NCI-H1092 treated with DMSO at 0.1 percent for 48 hours (cell line): ENCODE measurements at regions not wholly inside any gene's neighbourhood (a gene's known extent, or its start where the extent isn't known, plus 50 kb on each side); places are given as distances from the start of the nearest gene placed in this dataset.
"Not testable (repeated sequence)": the region's sequence is repeated elsewhere in the genome, so short reads cannot be mapped to it uniquely, and the experiment has no call there.

ENCODE experiments used
- DNase-seq: peaks from one replicate; lab custom pipeline; 2025; lab: John Stamatoyannopoulos, UW

- no peak for DNase-seq
Observed at GRCh38 chr3:20822251-20822650, 636.2 kb upstream of the SGO1 start.

DNA sequence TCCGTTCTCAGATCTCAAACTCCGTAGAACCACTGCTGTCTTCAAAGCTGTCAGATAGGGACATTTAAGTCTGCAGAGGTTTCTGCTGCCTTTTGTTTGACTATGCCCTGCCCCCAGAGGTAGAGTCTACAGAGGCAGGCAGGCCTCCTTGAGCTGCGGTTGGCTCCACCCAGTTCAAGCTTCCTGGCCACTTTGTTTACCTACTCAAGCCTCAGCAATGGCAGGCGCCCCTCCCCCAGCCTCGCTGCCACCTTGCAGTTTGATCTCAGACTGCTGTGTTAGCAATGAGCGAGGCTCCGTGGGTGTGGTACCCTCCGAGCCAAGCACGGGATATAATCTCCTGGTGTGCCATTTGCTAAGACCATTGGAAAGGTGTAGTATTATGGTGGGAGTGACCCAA, 634.9 kb upstream of the SGO1 start:
- not testable (repeated sequence) for DNase-seq

DNA sequence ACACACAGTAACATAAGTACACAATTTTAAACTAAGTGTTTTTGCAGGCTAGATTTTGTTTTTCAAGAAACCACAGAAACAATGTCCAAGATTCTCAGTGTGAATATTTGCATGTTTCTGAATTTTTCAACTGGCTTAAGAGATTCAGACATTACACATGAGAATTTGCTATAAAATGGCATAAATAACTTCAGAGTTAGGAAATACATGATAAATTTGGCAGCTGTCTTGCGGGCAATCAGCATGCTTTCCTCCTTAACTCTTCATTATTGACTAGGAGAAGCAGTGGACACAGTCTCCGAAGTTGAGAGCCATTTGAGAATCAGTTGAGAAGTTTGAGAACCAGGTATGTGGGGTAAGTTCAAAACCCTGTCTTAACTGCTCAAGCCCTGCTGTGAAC, 625.6 kb upstream of the SGO1 start:
- no peak for DNase-seq

DNA sequence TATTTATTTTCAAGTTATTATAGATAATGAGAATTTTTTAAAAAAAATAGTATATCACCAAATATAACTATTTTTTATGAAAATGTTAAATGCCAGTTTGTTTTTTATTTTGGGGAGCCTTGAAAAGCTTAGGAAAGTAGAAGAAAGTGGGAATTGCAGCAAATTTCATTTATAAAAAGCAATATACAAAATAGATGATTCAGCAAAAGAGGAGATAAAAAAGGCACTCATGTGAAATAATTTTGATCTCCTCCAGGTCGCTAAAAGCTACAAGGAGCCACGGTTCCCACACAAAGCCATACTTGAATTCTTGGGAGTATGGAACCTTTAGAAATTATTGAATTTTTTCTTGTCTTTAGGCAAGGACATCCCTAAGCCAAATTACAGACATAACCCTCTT, 625.0 kb upstream of the SGO1 start:
- no peak for DNase-seq

DNA sequence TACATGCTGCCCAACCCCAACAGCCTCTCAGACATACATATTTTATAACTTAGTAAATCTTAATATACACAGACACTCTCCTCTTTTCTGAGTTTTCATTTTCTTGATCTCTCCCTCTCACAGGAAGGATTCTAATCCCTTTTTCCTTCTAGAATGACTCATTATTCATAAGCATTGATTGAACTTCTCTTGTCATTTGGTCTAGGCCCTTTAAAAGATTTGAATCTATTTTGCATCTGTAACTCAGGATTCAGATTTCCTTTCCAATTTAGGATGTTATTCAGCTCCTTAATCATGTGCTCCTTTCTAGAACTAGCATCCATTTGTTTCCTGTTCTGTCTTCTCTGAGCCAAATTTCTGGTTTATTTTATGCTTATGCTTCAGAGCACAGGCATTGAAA, 624.5 kb upstream of the SGO1 start:
- no peak for DNase-seq

- no peak for DNase-seq
Observed at GRCh38 chr3:20809356-20809755, 623.4 kb upstream of the SGO1 start.

DNA sequence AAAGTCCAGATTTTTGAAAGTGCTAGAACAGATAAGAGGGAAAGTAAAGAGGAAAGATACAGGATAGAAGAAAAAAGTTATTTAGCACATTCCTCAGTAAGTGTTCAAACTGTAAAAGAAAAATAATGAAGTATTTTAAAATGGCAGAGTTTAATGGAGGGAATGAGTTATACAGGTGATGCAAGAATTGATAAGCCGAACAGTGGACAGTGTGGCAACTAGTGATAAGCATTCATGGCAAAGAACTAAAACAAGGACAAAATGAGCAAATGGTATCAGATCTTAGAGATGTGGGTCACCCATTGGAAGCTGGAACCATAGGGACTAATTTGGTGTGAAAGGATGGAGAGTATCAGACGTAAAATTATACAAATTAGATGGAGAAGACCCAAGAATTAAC, 622.9 kb upstream of the SGO1 start:
- no peak for DNase-seq

- no peak for DNase-seq
Observed at GRCh38 chr3:20798666-20799065, 612.7 kb upstream of the SGO1 start.

GRCh38 chr3:20787005-20787404, 601.0 kb upstream of the SGO1 start:
- peak; percentile 55 for DNase-seq

GRCh38 chr3:20776692-20777091, 590.7 kb upstream of the SGO1 start:
- DNase-seq, result no peak

DNA sequence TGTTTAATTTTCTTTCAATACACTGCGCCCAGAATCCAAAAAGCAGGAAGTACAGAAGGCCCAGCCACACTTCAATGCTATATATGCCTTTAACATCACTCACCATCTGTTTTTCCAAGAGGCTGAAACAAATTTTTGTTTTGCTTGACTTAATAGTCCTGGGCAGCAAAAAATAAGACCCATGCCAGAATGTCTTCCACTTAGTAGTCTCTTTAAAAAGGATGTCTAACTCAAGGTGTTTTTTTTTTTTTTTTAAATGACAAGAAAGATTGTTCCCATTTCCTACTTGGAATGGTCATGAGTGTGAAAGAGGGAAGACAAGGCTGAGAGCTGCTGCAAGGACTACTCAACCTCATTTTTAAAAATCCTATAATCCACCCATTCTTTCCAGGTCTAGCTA, 590.3 kb upstream of the SGO1 start:
- no peak for DNase-seq

DNA sequence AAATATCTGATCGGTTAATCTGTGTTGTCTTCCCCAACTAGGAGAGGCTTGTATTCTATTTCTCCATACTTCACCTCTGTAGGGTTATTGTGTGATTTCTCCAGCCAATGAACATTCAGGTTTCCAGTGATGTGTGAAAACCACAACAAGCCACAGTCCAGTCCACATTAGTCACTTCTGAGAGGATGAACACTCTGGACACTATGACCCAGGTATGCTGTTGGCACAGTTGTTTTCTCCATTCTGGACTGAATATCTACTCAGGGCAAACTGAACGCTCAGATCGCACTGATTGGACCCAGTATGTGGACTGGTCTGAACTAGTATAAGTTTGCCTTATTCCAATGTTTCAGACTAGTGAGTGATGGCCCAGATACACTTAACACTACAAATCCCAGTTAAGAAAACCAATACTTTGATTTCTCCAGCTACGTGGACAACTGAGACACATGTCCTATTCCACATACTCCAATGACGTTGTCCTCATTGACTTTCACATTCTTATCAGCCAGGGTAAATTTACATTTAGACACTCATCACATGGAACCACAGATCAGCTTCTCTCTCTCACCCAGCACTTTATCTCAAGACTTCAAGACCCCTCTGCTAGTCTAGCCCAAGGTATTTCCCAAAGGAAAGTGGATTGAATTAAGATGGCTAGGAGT, 587.4 kb upstream of the SGO1 start:
- no peak for DNase-seq

- peak; percentile 49 for DNase-seq
Observed at GRCh38 chr3:20772869-20773268, 586.9 kb upstream of the SGO1 start.

GRCh38 chr3:20769430-20769829, 583.4 kb upstream of the SGO1 start:
- no peak for DNase-seq

DNA sequence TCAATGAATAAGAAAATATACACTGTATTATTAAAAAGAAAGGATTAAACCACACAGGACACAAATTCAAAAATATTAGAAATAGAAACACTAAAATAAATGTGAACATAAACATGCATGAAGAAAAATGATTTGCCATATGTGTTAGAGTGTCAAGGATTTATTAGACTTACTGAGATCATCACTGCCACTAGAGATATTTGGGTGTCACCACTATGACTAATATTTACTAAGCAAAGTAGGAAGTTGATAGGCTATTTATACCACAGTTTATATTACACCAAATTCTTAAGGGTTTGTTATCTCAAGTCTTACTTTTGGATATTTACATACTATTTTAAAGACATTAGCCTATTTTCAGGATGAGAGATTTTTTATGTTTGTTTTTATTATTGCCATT, 575.0 kb upstream of the SGO1 start:
- no peak for DNase-seq

- DNase-seq, result no peak
Observed at GRCh38 chr3:20752416-20752815, 566.4 kb upstream of the SGO1 start.

- no peak for DNase-seq
Observed at GRCh38 chr3:20751296-20751695, 565.3 kb upstream of the SGO1 start.

DNA sequence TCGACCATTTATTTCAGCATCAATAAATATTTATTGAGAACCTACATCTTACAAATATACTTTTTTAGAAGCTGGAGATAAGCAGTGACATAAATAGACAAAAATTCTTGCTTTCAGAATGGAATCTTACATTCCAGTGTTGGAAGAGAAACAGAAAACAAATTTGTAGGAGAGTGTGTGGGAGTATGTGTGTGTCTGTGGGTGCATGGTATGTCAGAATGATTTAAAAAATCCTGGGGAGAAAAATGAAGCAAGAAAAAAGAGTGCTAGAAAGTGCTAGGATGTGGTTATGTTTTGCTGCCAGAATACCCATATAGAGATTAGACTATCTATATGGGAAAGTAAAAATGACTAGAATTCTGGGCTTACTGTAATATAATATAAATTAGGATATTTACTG, 561.7 kb upstream of the SGO1 start:
- DNase-seq, result no peak

DNA sequence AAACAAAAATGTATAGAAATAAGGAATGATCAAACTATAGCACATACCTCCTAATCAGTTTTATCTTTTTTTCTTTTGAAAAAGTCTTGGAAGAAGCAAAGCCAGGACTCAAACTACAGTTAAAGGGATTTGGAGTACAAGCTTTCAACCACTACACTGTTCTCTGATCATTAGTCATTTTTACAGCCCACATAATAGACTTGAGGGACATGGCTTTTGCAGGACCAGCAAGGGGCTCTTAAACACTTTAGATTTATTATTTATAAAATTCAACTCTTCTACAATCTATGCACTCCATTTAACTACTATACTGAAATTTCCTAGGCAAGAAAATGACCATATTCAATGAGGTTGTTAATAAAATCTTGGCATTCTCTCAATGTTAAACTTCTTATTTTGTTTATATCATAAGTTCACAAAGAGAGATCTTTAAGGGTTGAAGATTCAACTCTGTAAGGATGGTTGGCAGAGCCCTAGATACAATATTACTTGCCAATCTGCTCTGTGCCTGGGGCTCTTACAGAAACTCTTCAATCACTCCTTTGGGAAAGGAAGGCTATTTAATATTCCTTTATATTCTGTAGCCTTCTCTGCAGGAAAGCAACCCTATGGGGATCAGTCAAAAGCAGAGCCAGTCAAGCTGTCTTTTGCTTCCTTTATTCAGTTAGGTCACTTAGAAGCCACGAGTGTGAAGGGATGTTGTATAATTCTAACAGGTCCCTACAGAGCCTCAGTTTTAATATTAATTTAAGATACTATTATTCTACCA, 557.7 kb upstream of the SGO1 start:
- DNase-seq, result no peak

DNA sequence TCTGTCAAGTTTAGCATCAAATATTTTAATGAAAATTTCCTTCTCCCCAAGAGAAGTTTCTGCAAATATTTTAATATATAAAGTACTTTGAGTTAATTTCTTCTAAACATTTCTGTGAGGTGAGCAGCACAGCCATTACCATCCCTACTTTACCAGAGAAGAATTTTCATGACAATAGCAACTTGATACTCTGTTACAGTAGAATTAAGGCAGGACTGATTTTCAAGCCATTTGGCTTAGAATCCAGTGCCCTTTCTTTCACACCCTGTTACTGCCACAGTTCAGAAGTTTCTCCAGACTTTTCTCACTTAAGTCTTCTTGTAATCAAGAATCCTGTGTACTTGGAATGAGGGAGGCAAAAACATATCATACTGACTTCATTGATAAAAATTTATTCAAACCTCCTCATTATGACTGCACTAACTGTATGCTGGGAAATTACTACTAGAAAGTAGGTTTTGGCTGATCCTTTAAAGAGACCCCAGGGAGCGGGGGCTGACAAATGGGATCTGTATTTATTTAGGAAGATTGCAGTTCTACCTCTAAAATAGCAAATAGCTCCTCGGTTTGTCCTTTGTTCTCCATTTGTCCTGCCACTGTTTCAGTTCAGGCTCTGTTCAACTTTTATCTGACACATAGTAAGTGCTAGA, 557.0 kb upstream of the SGO1 start:
- no peak for DNase-seq

DNA sequence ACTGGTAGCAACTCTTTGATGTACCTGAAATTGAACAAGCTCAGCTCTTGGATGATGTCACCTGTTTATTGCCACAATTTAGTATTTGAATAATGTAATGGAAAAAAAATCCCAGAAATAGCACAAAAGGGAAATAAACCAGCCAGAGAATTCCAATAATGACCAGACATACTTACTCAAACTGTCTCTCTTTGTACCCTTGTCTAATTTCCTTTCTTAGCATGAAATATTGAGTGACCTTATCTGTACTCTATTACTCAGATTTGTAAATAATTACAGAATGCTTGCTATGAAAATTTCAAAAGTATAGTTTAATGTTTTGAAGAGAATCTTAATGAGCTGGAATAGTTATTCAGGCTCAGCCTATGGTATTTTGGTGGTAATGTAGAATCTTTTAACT, 555.4 kb upstream of the SGO1 start:
- no peak for DNase-seq

- peak; percentile 3 for DNase-seq
Observed at GRCh38 chr3:20739814-20740213, 553.8 kb upstream of the SGO1 start.

DNA sequence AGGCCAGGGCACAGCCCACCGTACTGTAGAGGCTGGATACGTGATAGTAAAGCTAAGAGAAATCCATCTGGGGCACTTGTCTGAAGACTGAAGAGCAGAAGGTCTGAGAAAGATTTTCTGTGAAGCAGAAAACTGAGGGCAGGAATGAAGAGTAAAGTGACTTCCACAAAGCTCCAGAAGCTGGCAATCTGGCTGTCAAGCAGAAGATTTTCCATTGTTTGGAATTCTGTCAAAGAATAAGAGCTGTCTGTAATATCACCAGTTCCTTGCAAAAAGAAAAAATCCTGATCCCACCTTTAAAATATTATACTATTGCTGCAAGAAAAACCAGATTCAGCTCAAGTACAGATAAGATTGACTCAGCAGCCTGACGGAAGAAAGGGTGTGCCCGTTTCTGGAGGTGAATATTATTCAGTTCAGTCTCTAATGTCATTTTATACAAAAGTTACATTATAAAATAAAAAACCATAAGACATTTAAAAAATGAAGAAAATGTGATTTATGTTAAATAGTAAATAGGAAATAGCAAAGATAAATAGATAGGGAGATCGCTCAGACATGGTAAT, 550.4 kb upstream of the SGO1 start:
- no peak for DNase-seq
